ENCODE measurements at regions not wholly inside any gene's neighbourhood (a gene's known extent, or its start where the extent isn't known, plus 50 kb on each side); places are given as distances from the start of the nearest gene placed in this dataset.

DNA sequence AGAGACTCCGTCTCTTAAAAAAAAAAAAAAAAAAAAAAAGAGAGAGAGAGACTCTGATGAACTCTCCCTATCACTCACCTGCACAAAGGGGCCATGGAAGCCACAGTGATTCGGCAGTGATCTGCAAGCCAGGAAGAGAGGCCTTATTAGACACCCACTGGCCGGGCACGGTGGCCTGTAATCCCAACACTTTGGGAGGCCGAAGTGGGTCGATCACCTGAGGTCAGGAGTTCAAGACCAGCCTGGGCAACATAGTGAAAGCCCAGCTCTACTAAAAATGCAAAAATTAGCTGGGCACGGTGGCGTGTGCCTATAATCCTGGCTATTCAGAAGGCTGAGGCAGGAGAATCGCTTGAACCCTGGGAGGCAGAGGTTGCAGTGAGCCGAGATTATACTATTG lies 198.5 kb upstream of the WSCD1 start:
- no peak for TF ChIP-seq POLR2AphosphoS5 (IDR thresholded peaks at IDR 0.05; ENCODE audit: borderline replicate concordance, low read depth, low read length)
- no peak for TF ChIP-seq FOXP2 (optimal IDR thresholded peaks at IDR 0.05; ENCODE audit: control extremely low read depth, extremely low read length, insufficient read depth)

Data from SK-N-MC (cell line).